Stimulated activated CD4-positive, alpha-beta T cell treated with anti-CD3 and anti-CD28 coated beads, Interleukin-1b, Interleukin-23, amount 100 ng/mL, for 1 hour (primary cell): ENCODE measurements at regions not wholly inside any gene's neighbourhood (a gene's known extent, or its start where the extent isn't known, plus 50 kb on each side); places are given as distances from the start of the nearest gene placed in this dataset.
"Not testable (repeated sequence)": the region's sequence is repeated elsewhere in the genome, so short reads cannot be mapped to it uniquely, and the experiment has no call there.

Experiments
- DNase-seq, 2 donors: peaks; one replicate each; pipeline ENCODE4 v3.0.0-alpha.2; 2020; ENCODE audit warnings: low read depth in 2 of 2

GRCh38 chr14:34300882-34301734 is 160.9 kb downstream of the SPTSSA start:
- DNase-seq, result no peak

- DNase-seq, result no peak
Measured at GRCh38 chr14:34300330-34300729, 161.7 kb downstream of the SPTSSA start.

DNA sequence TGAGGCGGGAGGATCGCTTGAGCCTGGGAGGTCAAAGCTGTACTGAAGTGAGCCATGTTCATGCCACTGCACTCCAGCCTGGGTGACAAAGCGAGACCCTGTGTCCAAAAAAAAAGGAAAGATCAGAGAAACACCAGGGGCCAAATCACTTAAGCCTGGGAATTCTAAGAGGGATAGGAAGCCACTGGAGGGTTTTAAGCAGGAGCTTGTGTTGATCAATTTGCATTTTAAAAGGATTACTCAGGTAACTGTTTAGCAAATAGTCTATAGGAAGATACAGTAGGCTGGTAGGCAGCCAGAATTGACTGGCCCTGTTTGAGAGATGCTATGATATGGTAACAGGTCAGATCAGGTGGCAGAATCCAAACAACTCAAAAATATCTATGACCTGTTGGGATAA is 162.7 kb downstream of the SPTSSA start:
- no peak for DNase-seq

- DNase-seq, result no peak
Measured at GRCh38 chr14:34297786-34298520, 164.1 kb downstream of the SPTSSA start.

DNA sequence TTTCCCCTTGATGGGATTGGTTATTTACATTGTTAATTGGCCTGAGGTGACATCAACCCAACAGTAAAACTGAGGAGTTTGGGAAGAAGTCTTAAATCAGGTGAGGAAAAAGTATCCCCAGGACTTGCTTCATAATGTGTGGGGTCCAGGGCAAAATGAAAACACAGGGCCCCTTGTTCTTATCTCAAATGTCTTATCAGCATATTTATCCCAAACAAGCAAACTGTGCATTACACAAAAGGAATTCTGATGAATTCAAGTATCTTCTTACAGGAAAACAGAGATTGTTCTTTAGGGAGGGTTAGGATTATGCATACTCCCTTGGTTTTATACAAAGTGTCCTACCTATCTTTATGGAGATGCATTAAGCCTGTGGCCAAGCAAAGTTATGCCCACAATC is 178.4 kb downstream of the SPTSSA start:
- no peak for DNase-seq

GRCh38 chr14:34277191-34277590 is 184.8 kb downstream of the SPTSSA start:
- no peak for DNase-seq

GRCh38 chr14:34275530-34275929 is 186.5 kb downstream of the SPTSSA start:
- no peak for DNase-seq

DNA sequence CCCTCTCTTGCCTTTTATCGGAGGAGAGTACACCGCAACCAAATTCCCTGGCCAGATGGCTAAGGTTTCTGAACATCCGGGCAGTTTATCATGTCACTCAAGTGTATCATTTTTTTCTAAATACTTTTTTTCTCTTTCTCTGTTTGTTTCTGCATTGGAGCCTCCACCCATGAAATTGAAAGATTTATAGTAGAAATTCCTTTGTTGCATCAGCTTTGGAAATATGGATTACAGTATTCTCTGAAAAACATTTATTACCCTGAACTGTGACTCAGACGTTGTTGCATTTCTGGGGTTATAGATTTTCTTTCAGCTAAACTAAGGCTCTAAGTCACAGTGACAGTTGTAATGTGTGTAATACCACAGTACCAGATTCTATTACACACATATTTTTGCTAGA is 187.0 kb downstream of the SPTSSA start:
- no peak for DNase-seq

- not testable (repeated sequence) for DNase-seq
Measured at GRCh38 chr14:34273716-34274115, 188.3 kb downstream of the SPTSSA start.

GRCh38 chr14:34270361-34270760 is 191.7 kb downstream of the SPTSSA start:
- DNase-seq, result no peak

DNA sequence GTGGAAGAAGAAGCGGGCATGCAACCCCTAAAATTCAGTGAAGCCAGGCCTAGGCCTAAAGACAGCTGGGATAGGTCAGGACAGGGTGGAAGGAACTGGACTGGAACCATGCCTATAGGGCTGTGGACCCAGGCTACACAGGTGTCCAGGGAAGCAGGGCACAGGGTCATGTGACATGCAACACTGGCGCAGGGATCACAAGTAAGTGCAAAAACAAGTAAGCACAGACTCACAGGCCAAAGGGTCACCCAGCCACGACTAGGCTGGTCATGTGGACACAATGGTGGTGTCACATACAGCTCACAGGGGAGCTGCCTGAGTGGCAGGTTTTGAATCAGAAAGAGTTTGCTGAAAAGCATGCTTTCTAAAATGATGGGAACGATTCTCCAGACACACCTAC is 195.7 kb downstream of the SPTSSA start:
- no peak for DNase-seq

DNA sequence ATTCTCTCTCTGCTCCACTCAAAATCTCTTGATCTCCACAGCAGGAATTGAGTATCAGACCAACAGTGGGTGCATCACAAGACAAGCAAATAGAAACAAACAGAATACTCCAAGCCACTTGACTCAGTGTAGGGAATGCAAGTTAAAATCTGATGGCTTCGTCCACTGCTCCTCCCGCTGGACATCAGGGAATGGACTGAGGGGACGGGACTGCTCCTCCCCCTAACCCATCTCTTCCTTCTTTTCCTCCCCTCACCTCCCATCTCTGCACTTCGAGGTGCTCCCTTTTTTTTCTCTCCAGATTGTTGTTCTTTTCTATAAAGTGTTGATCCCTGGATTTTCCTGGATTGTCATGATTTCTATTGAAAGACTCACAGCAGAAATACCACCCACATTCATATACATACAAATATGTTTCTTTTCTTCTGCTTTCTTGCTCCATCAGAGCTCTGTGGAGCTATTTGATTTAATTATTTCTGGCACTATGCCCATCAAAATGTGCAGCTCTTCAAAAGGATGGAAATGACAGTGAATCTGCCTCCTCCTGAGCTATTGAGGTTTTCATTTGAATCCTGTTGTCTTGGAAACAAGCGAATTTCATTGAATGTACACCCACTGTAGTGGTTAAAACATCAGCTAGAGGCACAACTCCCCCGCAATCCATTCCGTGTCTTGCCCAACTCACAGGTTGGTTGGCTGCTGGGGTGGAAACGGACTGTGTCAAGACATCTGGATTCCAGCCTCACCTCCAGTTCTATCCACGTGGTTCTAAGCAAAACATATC is 199.7 kb downstream of the SPTSSA start:
- DNase-seq, result no peak

GRCh38 chr14:34259996-34260395 is 202.0 kb downstream of the SPTSSA start:
- no peak for DNase-seq

- DNase-seq, result no peak
Measured at GRCh38 chr14:34258318-34258717, 203.7 kb downstream of the SPTSSA start.

GRCh38 chr14:34257505-34257904 is 204.5 kb downstream of the SPTSSA start:
- DNase-seq, result no peak

DNA sequence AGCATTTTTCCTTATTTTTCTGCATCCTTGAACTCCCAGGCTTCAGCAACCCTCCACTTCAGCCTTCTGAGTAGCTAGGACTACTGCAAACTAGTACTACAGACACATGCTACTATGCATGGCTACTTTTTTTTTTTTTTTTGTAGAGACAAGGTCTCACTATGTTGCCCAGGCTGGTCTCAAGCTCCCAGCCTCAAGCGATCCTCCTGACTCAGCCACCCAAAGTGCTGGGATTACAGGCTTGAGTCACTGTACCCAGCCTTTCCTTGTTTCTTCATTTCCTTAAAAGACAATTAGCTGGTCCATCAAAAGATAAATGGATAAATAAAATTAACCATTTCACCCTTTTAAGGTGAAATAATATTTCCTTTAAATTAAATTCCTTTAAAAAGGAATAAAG is 205.8 kb downstream of the SPTSSA start:
- DNase-seq, result no peak

DNA sequence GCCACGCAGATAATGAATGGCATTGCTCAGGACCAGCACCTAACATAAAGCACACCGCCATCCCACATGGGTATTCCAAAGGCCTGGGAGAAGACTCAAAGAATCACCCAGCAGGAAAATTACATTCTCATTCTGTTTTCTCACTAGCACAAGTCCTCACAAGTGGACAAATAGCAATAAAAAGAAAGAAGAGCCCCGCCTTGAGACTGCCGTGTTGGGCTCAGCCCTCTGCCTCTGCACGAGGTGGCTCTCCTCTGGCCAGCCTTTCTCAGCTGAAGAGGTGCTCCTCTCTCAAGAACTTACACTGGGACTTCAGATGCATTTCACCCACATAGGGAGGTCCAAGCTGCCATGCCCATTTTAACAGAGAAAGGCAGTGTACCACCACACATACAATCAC is 207.5 kb downstream of the SPTSSA start:
- no peak for DNase-seq

DNA sequence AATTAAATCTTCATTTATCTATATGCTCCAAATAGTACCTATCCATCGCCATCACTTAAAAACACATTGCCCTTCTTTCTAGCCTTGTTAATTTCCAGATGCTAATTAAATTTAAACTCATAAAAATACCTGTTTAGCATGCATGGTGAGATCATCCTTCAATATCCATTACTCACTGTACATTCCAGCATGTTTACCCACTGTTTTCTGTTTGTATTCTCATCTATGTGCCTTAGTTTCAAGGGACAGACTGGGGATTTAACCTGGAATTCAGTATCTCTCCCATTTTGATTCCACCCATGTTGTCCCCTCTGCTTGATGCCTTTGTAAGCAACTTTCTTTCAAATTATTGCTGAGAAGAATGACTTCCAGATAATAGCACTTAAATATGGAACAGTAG is 208.0 kb downstream of the SPTSSA start:
- DNase-seq, result no peak

DNA sequence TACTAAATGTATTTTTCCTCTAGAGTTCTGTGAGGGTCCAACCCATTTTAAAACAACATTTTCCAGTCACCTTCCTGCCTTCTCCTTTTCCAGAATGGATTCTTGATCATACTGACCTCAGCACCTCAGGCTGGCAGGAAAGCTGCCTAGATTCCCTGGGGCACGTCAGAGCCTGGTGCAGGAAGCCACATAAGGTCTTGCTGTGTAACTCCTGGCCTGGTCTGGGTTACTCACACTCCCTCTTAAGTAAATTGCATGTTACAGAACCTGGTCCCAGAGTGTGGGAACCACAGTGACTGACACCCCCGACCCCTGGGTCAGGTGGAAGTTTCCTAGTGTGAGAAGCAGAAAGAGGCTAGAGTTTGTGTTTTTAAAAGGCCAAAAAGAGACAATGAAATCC is 209.8 kb downstream of the SPTSSA start:
- no peak for DNase-seq

- no peak for DNase-seq
Measured at GRCh38 chr14:34251662-34252061, 210.4 kb downstream of the SPTSSA start.

DNA sequence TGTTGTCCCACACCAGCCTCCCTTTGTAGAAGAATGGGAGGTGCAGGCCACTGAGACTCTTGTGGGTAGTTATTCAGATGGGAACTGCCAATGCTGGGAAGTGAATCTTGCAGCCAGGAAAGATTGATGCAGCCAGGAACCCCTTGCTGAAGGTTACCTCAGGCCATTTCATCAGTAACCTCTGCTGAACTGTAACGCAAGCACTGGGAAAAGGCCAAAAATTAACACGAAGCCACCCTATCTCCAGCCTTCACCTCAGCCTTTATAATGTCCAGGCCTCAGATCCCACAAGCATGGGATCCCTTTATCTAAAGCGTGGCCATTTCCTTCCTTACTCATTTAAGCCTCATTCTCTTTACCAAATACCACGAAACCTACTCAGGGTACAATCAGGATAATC is 211.1 kb downstream of the SPTSSA start:
- DNase-seq, result no peak

GRCh38 chr14:34247605-34248004 is 214.4 kb downstream of the SPTSSA start:
- DNase-seq, result no peak
